ENCODE measurements at regions not wholly inside any gene's neighbourhood (a gene's known extent, or its start where the extent isn't known, plus 50 kb on each side); places are given as distances from the start of the nearest gene placed in this dataset.

DNA sequence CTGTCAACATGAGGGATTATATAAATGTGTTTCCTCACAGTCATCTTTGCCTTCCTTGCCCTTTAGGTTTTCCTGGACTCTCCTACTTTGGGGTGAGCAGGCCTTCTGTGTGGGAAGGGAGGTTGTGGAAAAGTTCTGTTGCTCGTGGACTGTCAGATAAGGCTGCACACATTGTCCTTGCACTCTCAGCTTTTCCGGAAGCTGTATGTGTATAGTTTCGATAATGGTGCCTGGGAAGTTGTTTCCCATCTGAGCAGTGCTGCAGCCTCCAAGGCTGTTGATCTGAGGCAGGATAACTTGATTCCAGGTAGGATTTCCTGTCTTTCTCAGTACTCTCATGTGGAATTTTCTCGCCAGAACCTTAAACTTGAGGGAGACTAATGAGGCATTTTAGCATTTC lies 297.8 kb upstream of the AZI2 start:
- DNase-seq = no peak

DNA sequence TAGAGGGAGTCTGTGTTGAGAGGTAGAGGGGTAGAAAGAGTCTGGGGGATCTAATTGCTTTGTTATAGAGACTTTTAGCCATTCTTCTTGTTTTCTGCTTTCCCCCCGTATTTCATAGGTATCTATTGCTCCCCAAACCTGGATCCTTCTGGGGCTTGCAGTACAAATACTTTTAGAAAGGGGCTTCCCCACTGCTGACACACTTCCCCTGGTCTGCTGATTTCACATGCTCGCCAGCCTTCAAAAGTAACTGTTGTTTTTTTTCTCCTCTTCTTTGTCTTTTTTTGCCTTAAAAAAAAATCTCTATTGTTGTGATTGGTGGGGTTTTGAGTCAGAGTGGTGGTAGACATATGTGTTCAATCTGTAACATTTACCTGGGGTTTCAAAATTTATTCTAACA lies 300.6 kb upstream of the AZI2 start:
- no peak for DNase-seq

DNA sequence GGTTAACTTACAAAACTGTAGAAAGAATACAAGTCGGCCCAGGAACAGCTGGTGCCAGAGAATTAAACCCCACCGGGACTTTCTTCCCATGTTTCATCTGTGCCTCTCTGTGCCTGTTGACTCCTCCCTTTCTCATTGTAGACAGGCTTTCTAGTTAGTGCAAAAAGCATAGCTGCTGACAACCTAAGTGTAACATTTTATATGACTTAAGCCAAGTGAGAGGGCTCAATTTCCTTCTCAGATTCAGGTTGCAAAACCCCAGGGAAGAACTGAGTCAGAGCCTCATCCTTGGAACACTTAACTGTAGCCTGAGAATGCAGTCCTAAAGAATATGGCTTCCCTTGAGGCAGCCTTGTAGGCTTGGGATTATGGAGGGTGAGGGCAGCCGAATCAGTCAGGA lies 302.5 kb upstream of the AZI2 start:
- no peak for DNase-seq

DNA sequence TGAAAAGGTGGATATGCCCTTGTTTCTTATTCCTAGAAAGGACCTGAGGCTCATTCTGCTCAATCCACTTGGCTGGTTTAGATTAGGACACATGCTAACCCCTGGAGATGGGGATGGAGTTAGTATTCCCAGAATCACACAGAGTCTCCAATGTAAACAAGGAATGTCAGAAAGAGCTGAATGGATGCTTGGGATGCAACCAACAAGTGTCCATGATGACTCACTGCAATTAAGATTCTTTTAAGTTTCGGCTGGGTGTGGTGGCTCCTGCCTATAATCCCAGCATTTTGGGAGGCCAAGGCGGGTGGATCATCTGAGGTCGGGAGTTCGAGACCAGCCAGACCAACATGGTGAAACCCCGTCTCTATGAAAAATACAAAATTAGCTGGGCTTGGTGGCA lies 315.5 kb upstream of the AZI2 start:
- no peak for DNase-seq

DNA sequence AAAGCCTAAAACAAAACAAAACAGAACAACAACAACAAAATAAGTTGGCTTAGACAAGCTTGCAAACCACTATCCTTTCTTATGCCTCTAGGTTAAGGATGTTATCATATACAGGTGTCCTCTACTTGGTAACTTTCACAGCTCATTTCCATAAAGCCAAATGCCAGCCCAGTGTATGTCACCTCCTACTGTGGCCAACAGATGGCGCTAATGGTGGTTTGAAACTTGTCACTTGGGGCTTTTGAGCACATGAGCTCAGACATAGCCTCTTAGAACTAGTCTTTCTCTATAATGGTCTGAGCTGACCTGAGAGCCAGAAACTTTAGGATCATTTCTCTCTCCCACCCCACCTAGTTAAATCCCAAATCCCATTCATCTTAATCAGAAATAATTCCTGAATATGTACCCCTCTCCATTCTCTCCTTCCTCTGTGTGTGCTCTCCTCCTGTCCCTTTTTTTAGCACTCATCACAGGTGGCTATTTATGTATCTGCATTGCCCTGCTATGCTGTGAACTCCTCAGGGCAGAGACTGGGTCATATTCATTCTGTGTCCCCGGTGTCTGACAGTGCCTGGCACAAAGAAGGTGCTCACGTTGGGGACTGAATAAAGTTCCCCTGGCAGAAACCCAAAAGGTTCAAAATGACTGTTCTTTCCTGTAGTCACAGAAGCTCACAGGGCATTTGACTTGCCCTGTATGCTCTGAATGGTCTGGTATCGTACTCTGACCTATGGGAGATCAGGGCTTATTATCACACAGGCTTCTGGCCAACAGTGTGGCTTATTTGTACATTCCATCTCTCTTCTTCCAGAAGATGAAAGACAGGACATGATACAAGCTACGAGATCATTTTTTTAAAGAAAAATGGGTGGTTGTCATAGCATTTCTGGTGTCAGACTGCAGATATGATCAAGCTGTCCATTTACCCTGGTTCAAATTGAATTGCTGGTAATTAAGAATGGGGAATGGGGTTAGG lies 319.3 kb upstream of the AZI2 start:
- peak in 24 of 56 donors; percentile 1 to 75 (median 16) for DNase-seq

DNA sequence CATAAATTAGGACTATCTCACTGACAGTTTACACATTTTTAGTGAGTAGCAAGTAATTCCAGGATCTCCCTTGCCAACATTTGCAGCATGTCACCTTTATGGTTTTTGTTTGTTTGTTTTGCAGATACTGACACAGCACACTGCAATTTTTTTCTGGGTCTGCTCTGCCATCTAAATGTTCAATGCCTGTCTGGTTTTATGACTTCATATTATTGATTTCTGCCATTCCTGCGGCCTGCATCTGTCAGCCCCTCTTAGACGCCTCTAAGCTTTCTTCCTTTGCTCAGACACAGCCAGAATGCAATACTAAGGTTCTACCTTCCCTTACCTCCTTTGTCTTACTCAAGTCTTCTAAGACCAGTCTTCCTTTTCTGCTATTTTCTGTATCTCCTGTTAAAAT lies 321.2 kb upstream of the AZI2 start:
- no peak for DNase-seq

DNA sequence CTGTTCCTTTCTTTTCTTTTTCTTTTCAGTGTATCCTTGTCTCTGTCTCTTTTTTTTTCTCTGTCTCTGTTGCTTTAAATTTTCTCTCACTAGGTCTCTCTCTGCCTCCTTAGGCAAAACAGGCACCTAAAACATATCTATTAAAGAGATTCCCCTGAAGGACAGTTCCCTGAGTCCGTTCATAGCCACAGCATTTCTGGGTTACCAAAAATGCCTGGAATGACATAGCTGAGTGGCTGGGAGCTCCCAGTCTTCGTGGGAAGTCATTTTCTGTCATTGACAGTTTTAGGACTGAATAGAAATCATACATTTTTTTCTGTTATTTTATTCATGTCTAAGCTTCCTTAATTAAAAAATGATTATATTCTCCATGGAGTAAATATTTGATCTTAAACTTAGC lies 323.8 kb upstream of the AZI2 start:
- DNase-seq = no peak

DNA sequence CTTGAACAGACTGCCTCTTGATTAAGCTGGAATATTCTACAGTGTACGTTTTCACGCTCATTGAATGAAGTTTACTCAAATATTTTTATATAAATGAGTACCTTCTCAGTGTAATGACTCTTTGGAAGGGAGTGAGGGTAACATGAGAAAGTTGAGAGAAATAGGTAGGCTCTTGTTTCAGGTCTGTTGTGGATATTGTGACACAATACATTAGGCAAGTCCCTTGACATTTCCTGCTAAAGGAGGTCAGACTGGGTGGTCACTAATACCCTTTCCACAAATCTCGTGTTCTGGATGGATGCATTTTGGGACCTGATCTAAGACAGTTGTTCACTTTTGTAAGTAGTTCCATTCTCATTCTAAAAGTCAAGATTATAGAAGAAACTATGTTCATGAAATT lies 324.8 kb upstream of the AZI2 start:
- no peak for DNase-seq

DNA sequence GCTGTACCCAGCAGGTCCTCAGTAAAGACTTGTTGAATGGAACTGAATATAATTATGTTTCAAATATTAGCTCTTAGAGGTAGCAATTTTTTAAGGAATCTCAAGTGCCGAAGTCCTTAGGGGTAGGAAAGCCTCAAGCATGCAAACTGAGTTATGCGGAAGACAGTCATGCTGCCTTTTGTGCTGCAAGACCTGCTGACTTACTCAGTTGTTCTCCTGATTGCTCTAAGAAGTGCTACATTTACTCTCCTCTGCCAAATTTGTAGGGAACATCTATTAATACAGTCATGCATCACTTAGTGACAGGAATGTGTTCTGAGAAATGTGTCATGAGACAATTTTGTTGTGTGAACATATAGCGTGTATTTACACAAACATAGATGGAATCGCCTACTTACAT lies 325.6 kb upstream of the AZI2 start:
- DNase-seq = no peak

DNA sequence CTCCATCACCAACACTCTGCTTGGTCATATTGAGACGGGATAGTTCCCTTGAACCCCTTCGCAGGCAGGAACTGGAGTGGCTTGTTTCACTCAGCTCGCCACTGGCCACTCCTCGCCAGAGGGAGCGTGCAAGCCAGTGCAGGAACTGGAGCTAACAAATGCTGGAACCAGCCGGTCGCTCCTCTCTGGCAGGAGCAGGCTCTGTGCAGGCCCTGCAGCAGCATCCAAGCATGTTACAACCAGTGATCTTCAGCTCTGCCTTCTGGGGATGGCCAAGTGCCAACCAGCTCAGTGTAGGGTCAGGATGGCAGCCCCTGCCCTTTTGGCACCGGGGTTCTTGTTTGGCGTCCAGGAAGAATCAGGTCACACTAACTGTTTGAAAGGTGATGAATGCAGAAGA lies 329.0 kb upstream of the AZI2 start:
- DNase-seq = peak in 17 of 56 donors; percentile 1 to 31 (median 14)

DNA sequence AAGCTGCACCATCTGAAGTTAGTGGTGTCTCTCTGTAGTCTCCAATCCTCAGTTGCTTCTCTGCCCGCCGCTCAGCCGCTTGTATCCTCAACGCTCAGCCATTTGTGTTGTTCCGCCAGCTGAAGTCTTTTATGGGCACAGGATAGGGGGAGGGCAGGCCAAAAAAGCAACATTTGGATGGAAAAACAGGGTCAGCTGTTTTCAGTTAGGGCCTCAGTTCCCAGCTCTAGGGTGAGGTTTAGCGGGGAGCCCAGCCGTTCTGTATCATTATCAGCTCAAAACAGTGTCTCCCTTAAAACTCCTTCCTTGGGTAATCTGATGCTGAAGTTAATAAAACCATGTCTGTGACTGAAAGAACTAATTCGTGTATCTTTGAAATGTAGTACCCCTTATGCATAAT lies 329.5 kb upstream of the AZI2 start:
- peak in 1 of 56 donors; percentile 16 for DNase-seq

DNA sequence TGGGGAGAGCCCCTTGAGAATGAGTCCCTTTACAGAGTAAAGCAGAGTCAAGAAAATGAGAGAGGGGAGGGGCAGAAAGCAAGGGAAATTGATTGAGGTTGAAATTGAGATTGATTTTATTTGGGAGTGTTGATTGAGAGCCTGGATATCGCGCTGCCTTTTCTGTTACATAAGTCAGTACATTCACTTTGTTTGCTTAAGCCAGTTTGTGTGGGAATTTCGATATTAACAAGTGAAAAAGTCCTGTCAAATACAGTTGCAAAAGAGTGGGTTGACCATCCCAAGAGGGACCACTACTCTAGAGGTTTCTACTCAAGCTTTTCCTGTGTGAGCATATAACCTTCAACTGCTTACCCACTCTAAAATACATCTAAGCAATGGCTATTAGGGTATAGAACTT lies 331.4 kb upstream of the AZI2 start:
- no peak for DNase-seq

DNA sequence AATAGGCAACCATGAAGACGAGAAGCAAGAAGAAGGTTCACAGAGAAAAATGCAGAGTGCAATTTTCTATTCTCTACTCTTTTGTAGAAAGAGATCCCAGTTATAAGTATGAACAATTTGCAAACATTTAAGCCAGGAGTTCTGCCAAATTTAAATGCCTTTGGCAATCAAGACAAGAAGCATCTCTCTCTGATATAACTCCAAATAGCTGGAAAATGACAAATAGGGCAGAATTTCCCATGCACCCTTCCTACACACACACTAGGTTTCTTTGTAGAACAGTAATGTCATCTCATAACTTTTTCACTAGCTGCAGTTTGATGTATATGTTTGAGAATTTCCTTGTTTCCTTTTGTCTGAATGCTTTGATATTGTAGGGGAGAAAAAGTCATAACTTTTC lies 333.5 kb upstream of the AZI2 start:
- no peak for DNase-seq

DNA sequence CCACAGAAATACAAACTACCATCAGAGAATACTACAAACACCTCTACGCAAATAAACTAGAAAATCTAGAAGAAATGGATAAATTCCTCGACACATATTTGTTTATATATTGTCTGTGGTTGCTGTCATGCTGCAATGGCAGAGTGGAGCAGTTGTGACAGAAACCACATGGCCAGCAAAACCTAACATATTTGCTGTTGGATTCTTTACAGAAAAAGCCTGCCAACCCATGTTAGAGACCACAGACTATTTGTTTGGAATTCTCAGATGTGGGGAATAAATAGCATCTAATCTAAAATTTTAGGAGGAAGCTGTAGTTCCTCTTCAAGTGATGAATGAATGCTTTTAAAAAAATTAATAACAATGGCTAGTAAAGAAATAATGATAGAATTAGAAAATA lies 341.6 kb upstream of the AZI2 start:
- no peak for DNase-seq

DNA sequence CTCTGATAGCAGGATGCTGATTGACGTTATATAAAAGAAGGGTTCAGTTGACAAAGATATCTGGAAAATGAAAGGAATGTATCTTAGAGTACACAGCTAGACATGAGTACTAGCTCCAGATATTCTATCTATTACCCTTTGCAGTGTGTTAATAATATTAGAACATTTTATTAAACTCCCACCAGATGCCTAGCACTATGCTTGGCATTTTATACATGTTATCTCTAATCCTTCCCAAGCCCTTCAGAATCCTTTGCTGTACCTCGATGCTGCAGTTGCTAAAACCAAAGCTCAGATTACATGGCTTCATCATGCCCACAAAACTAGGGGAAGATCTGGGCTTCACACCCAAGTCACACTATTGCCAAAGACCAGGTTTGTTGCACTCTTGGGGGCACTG lies 350.1 kb upstream of the AZI2 start:
- no peak for DNase-seq

DNA sequence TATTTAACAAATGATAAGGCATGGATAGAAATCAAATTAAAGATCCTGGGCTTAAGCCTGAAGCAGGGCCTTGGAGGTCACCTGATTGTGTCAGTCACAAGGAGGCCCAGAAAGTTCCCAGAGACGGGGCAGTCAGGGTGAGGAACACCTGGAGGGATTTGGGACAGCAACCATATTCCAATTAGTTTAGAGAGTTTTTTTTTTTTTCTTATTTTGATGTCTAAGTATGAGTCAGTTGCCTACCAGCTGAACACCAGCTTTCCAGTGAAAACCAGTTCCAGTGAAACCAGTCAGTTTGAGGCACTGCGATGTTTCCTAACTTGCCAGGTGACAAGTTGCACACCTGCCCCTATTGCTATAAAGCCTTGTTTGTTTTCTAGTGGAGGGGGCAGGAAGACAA lies 350.7 kb upstream of the AZI2 start:
- no peak for DNase-seq

DNA sequence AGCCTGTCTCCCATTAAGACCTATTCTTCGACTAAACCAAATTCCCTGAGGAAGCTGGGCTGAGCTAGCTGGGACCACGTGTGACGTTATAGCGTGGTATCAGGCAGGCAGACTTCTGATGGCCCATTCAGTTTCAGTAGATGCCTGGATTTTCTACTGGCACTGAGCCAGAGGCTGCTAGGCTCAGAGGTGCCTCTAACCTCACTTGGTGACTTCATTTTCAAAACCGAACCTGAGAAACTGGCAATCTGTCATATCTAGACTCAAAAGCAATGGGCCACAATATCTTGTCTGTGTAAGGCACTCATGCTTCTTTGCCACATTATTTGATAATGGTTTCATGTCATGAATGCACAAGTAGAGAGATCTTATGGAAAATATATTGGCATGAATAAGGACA lies 352.1 kb upstream of the AZI2 start:
- no peak for DNase-seq

DNA sequence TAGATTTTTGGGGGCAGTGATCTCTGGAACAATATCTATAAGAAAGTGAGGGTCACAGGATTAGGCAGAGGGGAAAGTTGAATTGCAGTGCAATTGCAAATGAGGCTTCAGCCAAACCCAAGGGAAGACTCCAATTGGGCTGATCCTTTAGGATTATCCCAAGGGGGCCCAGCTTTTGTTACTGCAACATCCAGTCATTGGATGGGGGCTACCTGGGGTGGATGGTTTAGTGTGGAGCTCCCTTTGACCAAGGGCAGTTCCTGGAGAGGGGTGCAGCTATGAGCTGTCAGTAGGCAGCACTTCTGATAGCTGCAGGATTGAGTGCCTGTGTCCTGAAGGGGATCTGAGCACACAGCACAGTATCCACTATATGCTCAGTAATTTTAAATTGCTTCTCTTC lies 355.2 kb upstream of the AZI2 start:
- no peak for DNase-seq

DNA sequence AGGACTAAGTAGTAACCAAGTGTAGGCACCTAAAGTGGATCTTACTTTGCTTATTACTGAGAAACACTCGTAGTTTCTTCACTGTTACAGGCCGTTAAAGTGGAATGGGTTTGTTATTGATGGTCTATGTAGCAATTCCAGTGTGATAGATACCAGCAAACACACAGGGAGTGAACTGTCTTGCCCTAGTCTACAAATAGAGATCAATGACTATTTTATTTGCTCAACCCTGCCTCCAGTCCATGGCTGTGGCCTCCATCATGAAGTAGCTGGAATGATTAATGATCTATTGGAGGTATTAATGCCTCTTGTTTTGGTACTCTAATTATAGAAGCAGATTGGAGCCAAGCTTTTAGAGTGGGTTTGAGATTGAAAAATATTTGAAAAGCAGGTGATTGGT lies 362.7 kb upstream of the AZI2 start:
- DNase-seq = no peak

DNA sequence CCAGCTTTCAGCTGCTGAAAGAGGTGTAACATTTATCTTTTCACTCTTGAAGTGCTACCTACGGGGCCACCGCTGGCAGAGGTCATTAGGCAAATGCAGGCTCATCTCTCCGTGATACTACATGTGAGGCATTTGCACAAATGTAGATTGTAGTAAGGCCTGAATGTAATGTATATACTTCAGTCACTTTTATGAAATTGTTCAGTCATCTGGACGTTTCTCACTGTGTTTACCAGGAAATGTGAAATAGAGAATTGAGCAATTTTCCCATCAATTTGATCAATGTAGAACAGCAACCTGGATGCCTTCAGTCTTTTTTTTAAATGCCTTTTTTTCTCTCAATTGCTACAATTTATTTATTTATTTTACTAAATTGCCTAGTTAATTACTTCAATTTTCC lies 368.3 kb upstream of the AZI2 start:
- DNase-seq = no peak

DNA sequence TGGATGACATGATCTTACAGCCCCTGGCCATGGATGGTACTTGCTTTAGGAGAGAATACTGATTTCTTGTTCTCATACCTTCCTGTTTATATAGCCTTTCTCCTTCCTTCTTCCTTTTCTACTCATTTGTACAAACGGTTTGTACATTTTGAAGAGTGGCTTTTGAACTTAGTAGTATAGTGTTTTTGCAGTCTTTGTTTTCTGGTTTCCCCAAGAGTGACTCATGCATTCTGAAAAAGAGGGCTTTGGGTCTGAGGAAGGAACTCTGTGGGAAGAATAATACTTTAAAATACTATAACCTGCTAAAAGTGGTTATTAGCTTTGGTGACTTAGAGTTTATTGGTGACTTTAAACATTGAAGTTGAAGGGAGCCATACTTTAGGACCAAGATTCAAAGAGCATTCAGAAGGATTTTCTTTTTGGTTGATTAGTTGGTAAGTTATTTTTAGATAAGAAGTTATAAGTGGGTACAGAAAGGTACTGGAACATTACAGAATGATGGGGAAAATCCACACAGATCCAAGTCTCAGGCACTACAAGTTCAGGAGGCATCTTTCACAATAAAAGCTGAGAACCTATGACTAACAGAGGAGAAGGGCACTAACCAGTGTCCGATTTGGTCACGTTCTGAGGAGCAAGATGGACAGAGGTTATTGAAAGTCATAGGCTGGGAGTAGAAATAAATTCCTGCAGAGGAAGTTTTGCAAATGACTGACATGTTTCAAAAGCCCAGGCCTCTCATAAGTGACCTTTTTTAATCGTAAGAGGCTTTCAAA lies 369.6 kb upstream of the AZI2 start:
- no peak for DNase-seq

DNA sequence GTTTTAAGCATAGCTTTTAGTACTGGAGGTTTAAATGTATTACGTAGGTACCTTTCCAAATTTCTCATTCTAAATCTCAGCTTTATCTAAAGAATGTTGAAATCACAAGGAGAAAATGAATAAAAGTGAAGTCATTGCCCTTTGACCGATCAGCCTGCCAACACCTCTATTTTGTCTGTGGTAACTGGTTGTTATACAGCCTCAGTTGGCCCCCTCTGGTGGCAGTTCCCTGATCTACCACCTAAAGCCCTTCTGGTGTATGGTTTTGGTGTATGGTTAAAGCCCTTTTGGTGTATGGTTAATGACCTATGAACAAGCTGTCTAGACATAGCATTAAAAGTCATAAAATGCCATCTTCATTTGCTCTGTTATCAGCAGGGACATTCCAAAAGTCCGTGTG lies 378.2 kb upstream of the AZI2 start:
- DNase-seq = peak in 2 of 56 donors; percentile 2 to 6

DNA sequence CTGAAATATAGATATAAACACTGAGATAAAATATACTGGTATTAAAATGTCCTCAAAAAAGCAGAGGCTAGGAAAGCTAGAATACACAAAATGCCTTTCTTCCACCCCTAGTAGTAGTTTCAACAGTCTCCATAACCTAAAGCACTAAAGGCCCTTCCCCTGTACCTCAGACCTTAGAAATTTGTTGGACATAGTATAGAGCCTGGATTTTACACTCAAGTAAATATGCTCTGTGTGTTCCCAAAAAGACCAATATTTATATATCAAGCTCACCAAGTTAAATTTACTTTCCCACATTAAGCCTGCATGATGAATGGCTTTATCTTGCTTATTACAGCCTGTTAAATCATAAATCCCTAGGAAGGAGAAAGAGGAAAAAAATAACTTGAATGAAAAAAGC lies 378.7 kb upstream of the AZI2 start:
- no peak for DNase-seq

Measured in amygdala (tissue), 56 donors.